Cardiac fibroblast (primary cell): ENCODE measurements at regions not wholly inside any gene's neighbourhood (a gene's known extent, or its start where the extent isn't known, plus 50 kb on each side); places are given as distances from the start of the nearest gene placed in this dataset.

Experiments used
- DNase-seq, 2 donors: peaks; one replicate each; pipeline versions ENCODE4 v3.0.0 to v3.0.0-alpha.2; 2010; ENCODE audit warnings: low read depth in 2 of 2
- H3K4me3 ChIP-seq, 2 donors: replicated peaks in 1 of 2; 1 replicate in 1 of 2; 2 replicates in 1 of 2; pipeline ENCODE4 v1.5.1; 2011; ENCODE audit warnings: low read depth in 2 of 2, low read length in 2 of 2, mild to moderate bottlenecking in 2 of 2, moderate library complexity in 1 of 2
- TF ChIP-seq, protein P1 (sequence below): IDR thresholded peaks from one replicate; pipeline ENCODE4 v1.5.1; 2011; ENCODE audit warnings: low read depth, mild to moderate bottlenecking, low read length, inconsistent platforms

DNA sequence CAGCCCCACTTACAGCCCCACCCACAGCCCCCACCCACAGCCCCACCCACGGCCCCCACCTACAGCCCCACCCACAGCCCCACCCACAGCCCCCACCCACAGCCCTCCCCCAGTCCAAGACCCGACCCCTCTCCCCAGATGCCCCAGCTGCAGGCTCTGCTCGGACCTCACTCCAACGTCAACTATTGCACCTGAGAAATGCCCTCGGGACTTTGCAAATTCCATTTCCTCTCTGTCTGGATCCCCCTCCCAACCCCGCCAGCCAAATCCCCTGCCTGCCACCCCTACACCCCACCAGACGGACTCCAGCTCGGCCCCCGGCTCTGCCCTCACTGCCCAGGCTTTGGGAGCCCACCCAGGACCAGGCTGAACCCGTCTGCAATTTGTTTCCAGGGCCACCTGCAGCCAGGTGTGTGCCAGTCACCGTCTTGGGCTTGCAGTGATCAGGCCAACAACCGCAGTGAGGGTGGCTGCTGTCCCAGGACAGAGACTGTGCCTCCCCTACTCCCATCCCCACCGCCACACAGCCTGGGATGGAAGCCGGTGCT lies 662.8 kb downstream of the BRD1 start:
- DNase-seq: no peak
- TF ChIP-seq, protein P1, sequence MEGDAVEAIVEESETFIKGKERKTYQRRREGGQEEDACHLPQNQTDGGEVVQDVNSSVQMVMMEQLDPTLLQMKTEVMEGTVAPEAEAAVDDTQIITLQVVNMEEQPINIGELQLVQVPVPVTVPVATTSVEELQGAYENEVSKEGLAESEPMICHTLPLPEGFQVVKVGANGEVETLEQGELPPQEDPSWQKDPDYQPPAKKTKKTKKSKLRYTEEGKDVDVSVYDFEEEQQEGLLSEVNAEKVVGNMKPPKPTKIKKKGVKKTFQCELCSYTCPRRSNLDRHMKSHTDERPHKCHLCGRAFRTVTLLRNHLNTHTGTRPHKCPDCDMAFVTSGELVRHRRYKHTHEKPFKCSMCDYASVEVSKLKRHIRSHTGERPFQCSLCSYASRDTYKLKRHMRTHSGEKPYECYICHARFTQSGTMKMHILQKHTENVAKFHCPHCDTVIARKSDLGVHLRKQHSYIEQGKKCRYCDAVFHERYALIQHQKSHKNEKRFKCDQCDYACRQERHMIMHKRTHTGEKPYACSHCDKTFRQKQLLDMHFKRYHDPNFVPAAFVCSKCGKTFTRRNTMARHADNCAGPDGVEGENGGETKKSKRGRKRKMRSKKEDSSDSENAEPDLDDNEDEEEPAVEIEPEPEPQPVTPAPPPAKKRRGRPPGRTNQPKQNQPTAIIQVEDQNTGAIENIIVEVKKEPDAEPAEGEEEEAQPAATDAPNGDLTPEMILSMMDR: no peak
- no peak overlapping the region for H3K4me3 ChIP-seq

DNA sequence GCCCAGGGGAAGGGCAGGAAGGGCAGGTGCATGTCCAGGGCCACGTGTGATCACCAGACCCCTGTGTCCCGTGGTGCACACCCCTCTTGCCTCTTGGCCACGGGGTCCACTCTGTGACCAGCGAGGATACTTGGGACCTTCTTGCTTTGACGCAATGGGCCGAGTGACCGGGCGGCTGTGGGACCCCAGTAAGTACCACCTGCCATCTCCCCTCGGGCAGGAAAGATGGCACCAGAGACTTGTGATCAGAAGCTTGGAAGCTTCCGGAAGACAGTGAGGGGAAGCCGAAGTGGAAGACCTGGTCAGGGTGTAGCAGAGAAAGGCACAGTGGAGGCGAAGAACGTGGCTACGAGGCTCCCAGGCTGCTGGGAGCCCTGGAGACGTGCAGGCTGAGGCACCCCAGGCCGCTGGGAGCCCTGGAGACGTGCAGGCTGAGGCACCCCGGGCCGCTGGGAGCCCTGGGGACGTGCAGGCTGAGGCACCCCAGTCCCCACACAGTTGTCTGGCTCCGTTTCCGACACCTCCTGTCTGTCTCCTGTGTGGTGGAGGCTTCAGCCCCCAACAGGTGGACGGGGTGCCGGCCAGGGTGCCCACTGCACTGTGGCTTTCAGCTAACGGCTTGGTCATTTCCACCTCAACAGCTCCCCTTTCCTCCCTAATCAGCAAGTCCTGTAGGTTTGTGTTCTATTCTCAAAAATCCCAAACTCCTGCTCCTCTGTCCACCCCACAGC lies 663.5 kb downstream of the BRD1 start:
- DNase-seq: no peak
- TF ChIP-seq, protein P1: no peak
- no peak overlapping the region for H3K4me3 ChIP-seq

- no peak overlapping the region for H3K4me3 ChIP-seq
- no peak for DNase-seq
- TF ChIP-seq, protein P1: no peak
These were observed 664.3 kb downstream of the BRD1 start for GRCh38 chr22:49163258-49163959.

GRCh38 chr22:49162841-49163240 lies 664.8 kb downstream of the BRD1 start:
- no peak overlapping the region for H3K4me3 ChIP-seq
- DNase-seq: no peak
- TF ChIP-seq, protein P1: no peak

DNA sequence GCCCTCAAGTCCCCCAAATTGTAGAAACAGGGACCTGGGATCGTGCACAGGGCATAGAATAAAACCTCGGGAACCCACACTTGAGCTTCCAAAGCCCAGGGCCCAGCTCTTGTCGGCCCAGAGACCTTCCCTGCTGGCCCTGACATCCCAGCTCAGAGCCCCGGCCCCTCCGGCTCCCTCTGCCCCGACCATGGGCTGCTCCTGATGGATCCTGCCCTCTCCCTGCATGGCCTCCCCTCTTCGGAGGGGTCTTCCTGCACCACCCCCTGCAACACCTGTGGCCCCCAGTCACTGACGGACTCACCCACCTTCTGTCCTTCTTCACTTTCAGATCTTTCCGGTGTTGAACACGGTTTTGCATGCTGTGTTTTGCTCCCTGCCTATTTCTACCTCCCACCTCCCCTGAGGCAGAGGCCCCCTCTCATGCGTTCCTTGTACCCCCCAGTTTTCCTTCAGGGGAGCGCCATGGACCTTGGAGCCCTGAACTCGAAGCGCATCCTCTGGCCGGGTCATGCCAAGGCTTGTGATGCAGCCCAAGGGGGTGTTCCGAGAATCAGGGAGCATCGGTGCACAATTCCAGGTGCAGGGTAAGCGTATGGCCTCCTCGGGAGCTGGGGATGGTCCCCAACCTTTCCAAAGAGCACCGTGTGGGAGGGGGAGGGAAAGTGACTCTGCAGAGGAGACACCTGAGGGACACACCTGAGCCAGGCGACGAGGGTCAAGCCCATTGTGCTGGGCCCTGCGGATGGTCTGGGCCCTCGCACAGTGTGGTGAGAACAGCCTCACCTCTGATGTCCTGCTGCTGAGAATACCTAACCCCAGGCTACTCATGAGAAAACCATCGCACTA lies 666.4 kb downstream of the BRD1 start:
- DNase-seq: no peak
- TF ChIP-seq, protein P1: no peak
- H3K4me3 ChIP-seq: no peak overlapping the region

DNA sequence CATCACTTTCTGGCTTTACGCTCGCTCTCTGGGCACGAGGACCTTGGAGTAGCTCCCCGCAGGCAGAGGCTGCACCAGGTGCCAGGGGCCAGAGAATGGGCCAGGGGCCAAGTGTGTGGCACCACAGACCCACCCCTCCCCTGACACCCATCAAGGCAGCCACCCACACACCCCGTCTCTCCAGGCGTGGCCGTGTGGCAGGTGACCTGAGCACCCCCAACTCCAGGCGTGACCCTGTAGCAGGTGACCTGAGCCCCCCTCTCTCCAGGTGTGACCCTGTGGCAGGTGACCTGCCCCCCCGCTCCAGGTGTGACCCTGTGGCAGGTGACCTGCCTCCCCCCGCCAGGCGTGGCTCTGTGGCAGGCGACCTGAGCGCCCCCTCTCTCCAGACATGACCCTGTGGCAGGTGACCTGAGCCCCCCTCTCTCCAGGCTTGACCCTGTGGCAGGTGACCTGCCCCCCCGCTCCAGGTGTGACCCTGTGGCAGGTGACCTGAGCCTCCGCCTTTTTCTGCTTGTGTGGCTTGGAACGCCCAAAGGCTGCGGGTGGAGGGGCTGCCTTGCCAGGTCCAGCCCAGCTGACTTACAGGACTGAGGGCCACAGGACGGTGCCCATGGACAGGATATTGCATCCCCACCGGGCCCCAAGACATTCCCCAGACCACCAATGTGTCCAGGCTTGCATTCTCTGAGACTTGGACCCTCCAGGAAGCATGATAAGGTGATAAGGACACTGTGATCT lies 667.2 kb downstream of the BRD1 start:
- H3K4me3 ChIP-seq: no peak overlapping the region
- no peak for DNase-seq
- TF ChIP-seq, protein P1: no peak
